Effector CD4-positive, alpha-beta T cell (primary cell): ENCODE measurements at regions not wholly inside any gene's neighbourhood (a gene's known extent, or its start where the extent isn't known, plus 50 kb on each side); places are given as distances from the start of the nearest gene placed in this dataset.
"Not testable (repeated sequence)": the region's sequence is repeated elsewhere in the genome, so short reads cannot be mapped to it uniquely, and the experiment has no call there.

Experiments used
- DNase-seq: peaks from one replicate; pipeline ENCODE4 v3.0.0-alpha.2; 2020

GRCh38 chr17:20683651-20684229 lies 104.2 kb downstream of the CDRT15L2 start:
- not testable (repeated sequence) for DNase-seq

GRCh38 chr17:20684975-20685374 lies 105.5 kb downstream of the CDRT15L2 start:
- DNase-seq, result not testable (repeated sequence)

- not testable (repeated sequence) for DNase-seq
These were observed 108.1 kb downstream of the CDRT15L2 start for GRCh38 chr17:20687584-20687983.

- DNase-seq, result not testable (repeated sequence)
These were observed 109.7 kb downstream of the CDRT15L2 start for GRCh38 chr17:20689170-20689749.

GRCh38 chr17:20692706-20693105 lies 113.2 kb downstream of the CDRT15L2 start:
- DNase-seq, result not testable (repeated sequence)

- not testable (repeated sequence) for DNase-seq
These were observed 116.3 kb downstream of the CDRT15L2 start for GRCh38 chr17:20695871-20696270.

GRCh38 chr17:20698463-20699206 lies 119.1 kb downstream of the CDRT15L2 start:
- not testable (repeated sequence) for DNase-seq

- not testable (repeated sequence) for DNase-seq
These were observed 121.0 kb downstream of the CDRT15L2 start for GRCh38 chr17:20700528-20700927.

- not testable (repeated sequence) for DNase-seq
These were observed 121.8 kb downstream of the CDRT15L2 start for GRCh38 chr17:20701366-20701765.

- DNase-seq, result no peak
These were observed 123.2 kb downstream of the CDRT15L2 start for GRCh38 chr17:20702692-20703091.

- DNase-seq, result no peak
These were observed 124.3 kb downstream of the CDRT15L2 start for GRCh38 chr17:20703781-20704180.

- DNase-seq, result not testable (repeated sequence)
These were observed 125.7 kb downstream of the CDRT15L2 start for GRCh38 chr17:20705186-20705585.

GRCh38 chr17:20706751-20707373 lies 127.3 kb downstream of the CDRT15L2 start:
- DNase-seq, result no peak

- not testable (repeated sequence) for DNase-seq
These were observed 129.3 kb downstream of the CDRT15L2 start for GRCh38 chr17:20708821-20709220.

GRCh38 chr17:20716481-20716880 lies 137.0 kb downstream of the CDRT15L2 start:
- DNase-seq, result not testable (repeated sequence)

- no peak for DNase-seq
These were observed 141.6 kb downstream of the CDRT15L2 start for GRCh38 chr17:20721171-20721570.

GRCh38 chr17:20724391-20724790 lies 144.9 kb downstream of the CDRT15L2 start:
- not testable (repeated sequence) for DNase-seq

- DNase-seq, result not testable (repeated sequence)
These were observed 147.7 kb downstream of the CDRT15L2 start for GRCh38 chr17:20727201-20727600.

GRCh38 chr17:20728181-20728580 lies 148.7 kb downstream of the CDRT15L2 start:
- DNase-seq, result no peak

- not testable (repeated sequence) for DNase-seq
These were observed 151.6 kb downstream of the CDRT15L2 start for GRCh38 chr17:20731131-20731530.

- DNase-seq, result no peak
These were observed 154.4 kb downstream of the CDRT15L2 start for GRCh38 chr17:20733923-20734322.

- DNase-seq, result no peak
These were observed 156.3 kb downstream of the CDRT15L2 start for GRCh38 chr17:20735796-20736195.

- not testable (repeated sequence) for DNase-seq
These were observed 158.1 kb downstream of the CDRT15L2 start for GRCh38 chr17:20737636-20738035.
